ENCODE measurements at regions not wholly inside any gene's neighbourhood (a gene's known extent, or its start where the extent isn't known, plus 50 kb on each side); places are given as distances from the start of the nearest gene placed in this dataset.
"Not testable (repeated sequence)": the region's sequence is repeated elsewhere in the genome, so short reads cannot be mapped to it uniquely, and the experiment has no call there.

DNA sequence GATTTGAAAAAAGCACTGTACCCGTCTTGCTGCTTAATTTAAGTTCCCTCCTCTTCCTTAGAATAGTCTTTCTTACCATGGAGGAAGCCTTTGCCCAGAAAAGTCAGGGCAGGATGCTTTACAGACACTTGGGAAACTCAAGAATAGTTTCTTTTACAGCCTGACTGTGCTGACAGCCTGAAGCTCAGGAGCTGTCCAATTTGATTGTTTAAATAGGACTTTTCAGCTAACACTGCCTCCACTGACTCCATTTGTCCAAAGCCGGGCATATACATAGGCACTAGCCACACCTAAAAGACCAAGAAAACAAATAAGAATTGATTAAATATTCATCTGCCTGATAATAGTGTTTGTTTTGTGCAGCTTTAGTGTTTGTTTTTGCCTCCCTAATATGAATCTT is 110.9 kb upstream of the L3MBTL4 start:
- Histone ChIP-seq H3K27ac (ENCODE audit: low read depth, low read length) (no peak overlapping the region), H3K9ac (ENCODE audit: low read length) (no peak overlapping the region), H3K4me2 (ENCODE audit: low read depth, low read length, poor library complexity, severe bottlenecking) (no peak overlapping the region), H4K20me1 (ENCODE audit: low read depth, low read length) (no peaks in the 10 kb centered on the region), H3F3A (ENCODE audit: insufficient read depth) (no peaks in the 10 kb centered on the region), H2AFZ (ENCODE audit: low read depth, low read length, severe bottlenecking) (no peak overlapping the region), H3K9me3 (ENCODE audit: insufficient read depth, low read length) (no peaks in the 10 kb centered on the region), H3K27me3 (ENCODE audit: low read length) (no peaks in the 10 kb centered on the region), H3K79me2 (ENCODE audit: insufficient read depth, low read length) (no peaks in the 10 kb centered on the region), H3K4me3 (ENCODE audit: insufficient read depth, low read length, poor library complexity, severe bottlenecking) (no peak overlapping the region), H3K36me3 (ENCODE audit: low read length) (no peaks in the 10 kb centered on the region), H3K9me2 (replicated peaks; ENCODE audit: insufficient read depth, low read length) (no peaks in the 10 kb centered on the region)
- TF ChIP-seq CTCF (IDR thresholded peaks at IDR 0.05; ENCODE audit: insufficient read depth, low read length, poor library complexity, severe bottlenecking), result no peak
- no peak for TF ChIP-seq EZH2phosphoT487 (conservative IDR thresholded peaks at IDR 0.05; ENCODE audit: low read length)

GRCh38 chr18:6537475-6537874 is 122.8 kb upstream of the L3MBTL4 start:
- TF ChIP-seq CTCF (IDR thresholded peaks at IDR 0.05; ENCODE audit: insufficient read depth, low read length, poor library complexity, severe bottlenecking) (no peak), EZH2phosphoT487 (conservative IDR thresholded peaks at IDR 0.05; ENCODE audit: low read length) (no peak)
- H3K9ac ChIP-seq (ENCODE audit: low read length), result no peak overlapping the region

DNA sequence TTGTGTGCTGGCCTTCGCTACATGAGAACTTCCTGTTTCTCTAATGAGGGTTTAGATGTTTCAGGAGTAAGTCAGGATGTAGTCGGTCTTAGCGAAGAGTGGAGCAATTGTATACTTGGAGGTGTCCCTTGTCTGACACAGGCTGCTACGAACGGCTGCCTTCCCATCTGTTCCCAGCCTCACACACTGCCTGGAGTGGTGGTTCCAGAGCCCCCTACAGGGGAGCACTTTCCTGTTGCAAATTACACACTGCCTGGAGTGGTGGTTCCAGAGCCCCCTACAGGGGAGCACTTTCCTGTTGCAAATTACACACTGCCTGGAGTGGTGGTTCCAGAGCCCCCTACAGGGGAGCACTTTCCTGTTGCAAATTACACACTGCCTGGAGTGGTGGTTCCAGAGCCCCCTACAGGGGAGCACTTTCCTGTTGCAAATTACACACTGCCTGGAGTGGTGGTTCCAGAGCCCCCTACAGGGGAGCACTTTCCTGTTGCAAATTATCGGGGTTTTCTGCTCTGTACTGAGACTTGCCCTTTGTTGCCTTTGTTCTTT is 126.5 kb upstream of the L3MBTL4 start:
- H3K9me3 ChIP-seq (ENCODE audit: insufficient read depth, low read length); H3K27ac ChIP-seq (ENCODE audit: low read depth, low read length); H3F3A ChIP-seq (ENCODE audit: insufficient read depth); H3K4me2 ChIP-seq (ENCODE audit: low read depth, low read length, poor library complexity, severe bottlenecking); H3K9ac ChIP-seq (ENCODE audit: low read length); H3K27me3 ChIP-seq (ENCODE audit: low read length); H4K20me1 ChIP-seq (ENCODE audit: low read depth, low read length); H3K4me3 ChIP-seq (ENCODE audit: insufficient read depth, low read length, poor library complexity, severe bottlenecking); H3K79me2 ChIP-seq (ENCODE audit: insufficient read depth, low read length); H2AFZ ChIP-seq (ENCODE audit: low read depth, low read length, severe bottlenecking); H3K36me3 ChIP-seq (ENCODE audit: low read length); H3K9me2 ChIP-seq (replicated peaks; ENCODE audit: insufficient read depth, low read length): not testable (repeated sequence)

More at GRCh38 chr18:6537475-6537874, 122.8 kb upstream of the L3MBTL4 start:
- H3K4me3 ChIP-seq (ENCODE audit: insufficient read depth, low read length, poor library complexity, severe bottlenecking), result no peak overlapping the region
- H3K27me3 ChIP-seq (ENCODE audit: low read length), result no peaks in the 10 kb centered on the region
- no peaks in the 10 kb centered on the region for H4K20me1 ChIP-seq (ENCODE audit: low read depth, low read length)
- H2AFZ ChIP-seq (ENCODE audit: low read depth, low read length, severe bottlenecking), result no peak overlapping the region
- no peak overlapping the region for H3K4me2 ChIP-seq (ENCODE audit: low read depth, low read length, poor library complexity, severe bottlenecking)
- no peaks in the 10 kb centered on the region for H3K9me3 ChIP-seq (ENCODE audit: insufficient read depth, low read length)
- no peaks in the 10 kb centered on the region for H3K79me2 ChIP-seq (ENCODE audit: insufficient read depth, low read length)
- no peak overlapping the region for H3K27ac ChIP-seq (ENCODE audit: low read depth, low read length)
- H3K9me2 ChIP-seq (replicated peaks; ENCODE audit: insufficient read depth, low read length), result no peaks in the 10 kb centered on the region
- H3F3A ChIP-seq (ENCODE audit: insufficient read depth), result no peaks in the 10 kb centered on the region
- H3K36me3 ChIP-seq (ENCODE audit: low read length), result no peaks in the 10 kb centered on the region

DNA sequence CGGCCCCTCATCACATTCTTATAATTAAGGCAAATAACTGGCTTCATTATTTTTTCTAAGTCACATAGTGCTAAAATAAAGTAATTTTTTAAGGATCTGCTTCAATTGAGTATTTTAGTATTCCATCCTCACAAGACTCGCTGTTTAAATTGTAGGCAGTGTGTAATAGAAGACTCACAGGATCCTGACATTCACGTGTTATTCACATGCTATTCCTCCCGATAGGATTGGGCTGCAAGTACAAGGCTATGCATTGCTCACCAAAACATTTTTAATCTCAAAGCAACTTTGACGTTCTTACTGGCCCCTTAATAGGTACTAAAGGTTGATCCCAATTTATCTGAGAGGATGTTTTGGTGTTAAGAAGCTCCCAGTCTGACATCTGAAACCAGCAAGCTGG is 127.6 kb upstream of the L3MBTL4 start:
- Histone ChIP-seq H3K4me2 (ENCODE audit: low read depth, low read length, poor library complexity, severe bottlenecking) (no peak overlapping the region), H2AFZ (ENCODE audit: low read depth, low read length, severe bottlenecking) (no peak overlapping the region), H3K79me2 (ENCODE audit: insufficient read depth, low read length) (no peaks in the 10 kb centered on the region), H3K9me2 (replicated peaks; ENCODE audit: insufficient read depth, low read length) (no peaks in the 10 kb centered on the region), H3K4me3 (ENCODE audit: insufficient read depth, low read length, poor library complexity, severe bottlenecking) (no peak overlapping the region), H3F3A (ENCODE audit: insufficient read depth) (no peaks in the 10 kb centered on the region), H3K27ac (ENCODE audit: low read depth, low read length) (no peak overlapping the region), H3K27me3 (ENCODE audit: low read length) (no peaks in the 10 kb centered on the region), H3K36me3 (ENCODE audit: low read length) (no peaks in the 10 kb centered on the region), H3K9ac (ENCODE audit: low read length) (no peak overlapping the region), H3K9me3 (ENCODE audit: insufficient read depth, low read length) (no peaks in the 10 kb centered on the region), H4K20me1 (ENCODE audit: low read depth, low read length) (no peaks in the 10 kb centered on the region)
- TF ChIP-seq CTCF (IDR thresholded peaks at IDR 0.05; ENCODE audit: insufficient read depth, low read length, poor library complexity, severe bottlenecking), result no peak
- TF ChIP-seq EZH2phosphoT487 (conservative IDR thresholded peaks at IDR 0.05; ENCODE audit: low read length), result no peak

All from SU-DHL-6 (cell line).